ENCODE measurements at regions not wholly inside any gene's neighbourhood (a gene's known extent, or its start where the extent isn't known, plus 50 kb on each side); places are given as distances from the start of the nearest gene placed in this dataset.

GRCh38 chr18:33937270-33937816 is 287.4 kb downstream of the NOL4 start:
- Histone ChIP-seq H3K4me2 (ENCODE audit: low read length) (no peak overlapping the region), H3K36me3 (replicated peaks; ENCODE audit: low read depth, low read length) (no peaks in the 10 kb centered on the region), H3K4me1 (ENCODE audit: low read length) (no peaks in the 10 kb centered on the region), H4K20me1 (ENCODE audit: insufficient read depth, low read length) (no peaks in the 10 kb centered on the region), H2AFZ (ENCODE audit: low read depth, low read length) (no peak overlapping the region), H3K27ac (ENCODE audit: low read length) (no peak overlapping the region), H3K79me2 (ENCODE audit: low read length) (no peaks in the 10 kb centered on the region), H3K9me3 (ENCODE audit: insufficient read depth, low read length) (no peaks in the 10 kb centered on the region), H3K27me3 (ENCODE audit: low read depth, low read length) (no peaks in the 10 kb centered on the region), H3K9ac (ENCODE audit: low read length) (no peak overlapping the region), H3K4me3 (ENCODE audit: low read length) (no peak overlapping the region)
- TF ChIP-seq CTCF (IDR thresholded peaks at IDR 0.05; ENCODE audit: low read depth, low read length) (no peak), EZH2phosphoT487 (IDR thresholded peaks at IDR 0.05; ENCODE audit: low read depth) (no peak)

- H3K4me1 ChIP-seq (ENCODE audit: low read length) = no peaks in the 10 kb centered on the region
- no peak overlapping the region for H3K4me2 ChIP-seq (ENCODE audit: low read length)
- no peaks in the 10 kb centered on the region for H3K9me3 ChIP-seq (ENCODE audit: insufficient read depth, low read length)
- no peaks in the 10 kb centered on the region for H3K36me3 ChIP-seq (replicated peaks; ENCODE audit: low read depth, low read length)
- no peak overlapping the region for H3K9ac ChIP-seq (ENCODE audit: low read length)
- TF ChIP-seq CTCF (IDR thresholded peaks at IDR 0.05; ENCODE audit: low read depth, low read length) (no peak), EZH2phosphoT487 (IDR thresholded peaks at IDR 0.05; ENCODE audit: low read depth) (no peak)
- no peaks in the 10 kb centered on the region for H4K20me1 ChIP-seq (ENCODE audit: insufficient read depth, low read length)
- no peak overlapping the region for H2AFZ ChIP-seq (ENCODE audit: low read depth, low read length)
- no peaks in the 10 kb centered on the region for H3K27me3 ChIP-seq (ENCODE audit: low read depth, low read length)
- H3K79me2 ChIP-seq (ENCODE audit: low read length) = no peaks in the 10 kb centered on the region
- no peak overlapping the region for H3K27ac ChIP-seq (ENCODE audit: low read length)
- H3K4me3 ChIP-seq (ENCODE audit: low read length) = no peak overlapping the region
Measured at GRCh38 chr18:33934258-33934657, 290.5 kb downstream of the NOL4 start.

- TF ChIP-seq CTCF (IDR thresholded peaks at IDR 0.05; ENCODE audit: low read depth, low read length) = no peak
Measured at GRCh38 chr18:33928231-33928630, 296.5 kb downstream of the NOL4 start.

DNA sequence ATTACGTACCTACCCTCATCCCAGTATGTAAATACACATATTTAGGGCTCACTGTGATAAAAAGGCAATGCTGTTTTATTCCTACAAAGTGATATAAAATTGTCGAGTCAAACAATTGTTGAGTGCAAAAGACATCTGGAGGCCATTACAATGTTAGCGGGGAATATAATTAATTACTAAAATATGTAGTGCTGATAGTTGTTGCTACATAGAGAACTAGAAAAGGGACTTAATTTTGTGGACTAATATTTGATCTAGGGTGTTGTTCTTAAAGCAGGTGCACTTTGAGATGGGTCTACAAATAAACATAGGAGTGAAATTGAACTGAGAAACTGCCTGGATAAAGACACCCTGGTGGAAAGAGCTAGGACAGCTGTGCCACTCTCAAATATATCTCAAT is 300.1 kb downstream of the NOL4 start:
- H3K27ac ChIP-seq (ENCODE audit: low read length) = no peak overlapping the region

More at GRCh38 chr18:33928231-33928630, 296.5 kb downstream of the NOL4 start:
- H4K20me1 ChIP-seq (ENCODE audit: insufficient read depth, low read length) = no peaks in the 10 kb centered on the region
- H3K4me2 ChIP-seq (ENCODE audit: low read length) = no peak overlapping the region
- no peaks in the 10 kb centered on the region for H3K79me2 ChIP-seq (ENCODE audit: low read length)
- no peak overlapping the region for H3K9ac ChIP-seq (ENCODE audit: low read length)
- H3K4me3 ChIP-seq (ENCODE audit: low read length) = no peak overlapping the region
- no peak overlapping the region for H2AFZ ChIP-seq (ENCODE audit: low read depth, low read length)
- no peaks in the 10 kb centered on the region for H3K9me3 ChIP-seq (ENCODE audit: insufficient read depth, low read length)
- no peak overlapping the region for H3K27ac ChIP-seq (ENCODE audit: low read length)
- no peaks in the 10 kb centered on the region for H3K4me1 ChIP-seq (ENCODE audit: low read length)
- no peaks in the 10 kb centered on the region for H3K27me3 ChIP-seq (ENCODE audit: low read depth, low read length)
- no peaks in the 10 kb centered on the region for H3K36me3 ChIP-seq (replicated peaks; ENCODE audit: low read depth, low read length)

More for the DNA sequence above, 300.1 kb downstream of the NOL4 start:
- no peak for TF ChIP-seq CTCF (IDR thresholded peaks at IDR 0.05; ENCODE audit: low read depth, low read length)
- TF ChIP-seq EZH2phosphoT487 (IDR thresholded peaks at IDR 0.05; ENCODE audit: low read depth) = no peak
- Histone ChIP-seq H3K27me3 (ENCODE audit: low read depth, low read length) (no peaks in the 10 kb centered on the region), H3K4me3 (ENCODE audit: low read length) (no peak overlapping the region), H4K20me1 (ENCODE audit: insufficient read depth, low read length) (no peaks in the 10 kb centered on the region), H2AFZ (ENCODE audit: low read depth, low read length) (no peak overlapping the region), H3K4me1 (ENCODE audit: low read length) (no peaks in the 10 kb centered on the region), H3K36me3 (replicated peaks; ENCODE audit: low read depth, low read length) (no peaks in the 10 kb centered on the region), H3K9me3 (ENCODE audit: insufficient read depth, low read length) (no peaks in the 10 kb centered on the region), H3K9ac (ENCODE audit: low read length) (no peak overlapping the region), H3K79me2 (ENCODE audit: low read length) (no peaks in the 10 kb centered on the region), H3K4me2 (ENCODE audit: low read length) (no peak overlapping the region)

Data from OCI-LY3 (cell line).